ENCODE measurements at regions not wholly inside any gene's neighbourhood (a gene's known extent, or its start where the extent isn't known, plus 50 kb on each side); places are given as distances from the start of the nearest gene placed in this dataset.
A peak's percentile ranks its signal among the peaks of the same experiment; 100 is the strongest.
"Not testable (repeated sequence)": the region's sequence is repeated elsewhere in the genome, so short reads cannot be mapped to it uniquely, and the experiment has no call there.

- not testable (repeated sequence) for H3K27me3 ChIP-seq (ENCODE audit: insufficient read depth, low read depth, low read length); H3K36me3 ChIP-seq (ENCODE audit: insufficient read depth, low read length); H3K9ac ChIP-seq (ENCODE audit: low read length); H3K4me3 ChIP-seq (ENCODE audit: low read length); H3K79me2 ChIP-seq (replicated peaks; ENCODE audit: insufficient read depth, low read length); H2AFZ ChIP-seq (ENCODE audit: low read depth, low read length); H3K4me2 ChIP-seq (ENCODE audit: low read length); H3F3A ChIP-seq (ENCODE audit: insufficient read depth, low read length, poor library complexity, severe bottlenecking); H3K9me3 ChIP-seq (ENCODE audit: low read length); H3K27ac ChIP-seq (ENCODE audit: low read length); H3K9me2 ChIP-seq (ENCODE audit: insufficient read depth, low read length); H4K20me1 ChIP-seq (ENCODE audit: insufficient read depth)
- TF ChIP-seq SMC3 (conservative IDR thresholded peaks at IDR 0.05; ENCODE audit: poor library complexity): peak; percentile 72
- TF ChIP-seq CTCF (IDR thresholded peaks at IDR 0.05; ENCODE audit: poor library complexity, severe bottlenecking): peak; percentile 60
- TF ChIP-seq RAD21 (conservative IDR thresholded peaks at IDR 0.05): peak; percentile 52
Measured at GRCh38 chr2:106248548-106249151, 54.5 kb upstream of the UXS1 start.

Small RNAs in the stretch of these regions (small RNA-seq; reads per million reads assigned to genes)
- 0 reads per million in 3 experiments for gene AC114755.3

Data from neural cell (in vitro differentiated cells).